Sigmoid colon (tissue), 4 donors: ENCODE measurements at regions not wholly inside any gene's neighbourhood (a gene's known extent, or its start where the extent isn't known, plus 50 kb on each side); places are given as distances from the start of the nearest gene placed in this dataset.

ENCODE experiments used
- EP300 ChIP-seq, 4 donors: sonication (generic); formaldehyde crosslinking; IDR thresholded peaks; one replicate each; pipeline ENCODE4 v1.6.1; 2017; ENCODE audit warnings: antibody characterized with exemption in 4 of 4
- POLR2AphosphoS5 ChIP-seq, 4 donors: sonication (generic); formaldehyde crosslinking; IDR thresholded peaks; one replicate each; pipeline ENCODE4 v1.6.1; 2017; ENCODE audit warnings: antibody characterized with exemption in 4 of 4
- TF ChIP-seq, protein P1 (sequence below), 4 experiments: fragments of 450-650 bp in 3 of 4; fragments of 200-600 bp in 1 of 4; IDR thresholded peaks; one replicate each; pipeline ENCODE4 v1.5.1; 2016 to 2019; ENCODE audit warnings: antibody characterized with exemption in 4 of 4, mild to moderate bottlenecking in 3 of 4, moderate library complexity in 2 of 4

DNA sequence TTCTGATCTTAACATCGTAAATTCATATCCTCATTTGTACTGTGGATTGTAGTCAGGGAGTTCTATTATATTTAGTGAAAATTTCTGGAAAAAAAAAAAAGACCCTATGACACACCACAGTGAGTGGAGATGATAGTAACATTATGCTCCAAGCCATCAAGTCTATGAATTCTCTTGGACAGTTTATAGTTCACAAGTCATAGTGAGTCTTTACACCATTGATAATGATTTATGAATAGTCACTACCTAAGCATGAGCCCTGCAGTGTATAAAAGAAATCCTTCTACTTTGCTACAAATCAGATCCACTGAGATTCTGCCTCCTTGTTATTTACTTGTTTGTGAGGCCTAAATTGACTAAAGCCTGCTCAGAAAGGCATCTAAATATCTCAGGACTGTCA is 772.2 kb upstream of the NOVA1 start:
- TF ChIP-seq, protein P1, sequence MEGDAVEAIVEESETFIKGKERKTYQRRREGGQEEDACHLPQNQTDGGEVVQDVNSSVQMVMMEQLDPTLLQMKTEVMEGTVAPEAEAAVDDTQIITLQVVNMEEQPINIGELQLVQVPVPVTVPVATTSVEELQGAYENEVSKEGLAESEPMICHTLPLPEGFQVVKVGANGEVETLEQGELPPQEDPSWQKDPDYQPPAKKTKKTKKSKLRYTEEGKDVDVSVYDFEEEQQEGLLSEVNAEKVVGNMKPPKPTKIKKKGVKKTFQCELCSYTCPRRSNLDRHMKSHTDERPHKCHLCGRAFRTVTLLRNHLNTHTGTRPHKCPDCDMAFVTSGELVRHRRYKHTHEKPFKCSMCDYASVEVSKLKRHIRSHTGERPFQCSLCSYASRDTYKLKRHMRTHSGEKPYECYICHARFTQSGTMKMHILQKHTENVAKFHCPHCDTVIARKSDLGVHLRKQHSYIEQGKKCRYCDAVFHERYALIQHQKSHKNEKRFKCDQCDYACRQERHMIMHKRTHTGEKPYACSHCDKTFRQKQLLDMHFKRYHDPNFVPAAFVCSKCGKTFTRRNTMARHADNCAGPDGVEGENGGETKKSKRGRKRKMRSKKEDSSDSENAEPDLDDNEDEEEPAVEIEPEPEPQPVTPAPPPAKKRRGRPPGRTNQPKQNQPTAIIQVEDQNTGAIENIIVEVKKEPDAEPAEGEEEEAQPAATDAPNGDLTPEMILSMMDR (IDR thresholded peaks at IDR 0.05): no peak
- TF ChIP-seq EP300 (IDR thresholded peaks at IDR 0.05): no peak
- no peak for TF ChIP-seq POLR2AphosphoS5 (IDR thresholded peaks at IDR 0.05)
